Nephron progenitor cell (in vitro differentiated cells): ENCODE measurements at regions not wholly inside any gene's neighbourhood (a gene's known extent, or its start where the extent isn't known, plus 50 kb on each side); places are given as distances from the start of the nearest gene placed in this dataset.
A peak's percentile ranks its signal among the peaks of the same experiment; 100 is the strongest.

Experiments used
- DNase-seq: peaks from one replicate; pipeline ENCODE4 v3.0.0; 2021
- H3K27ac Mint-ChIP-seq: 2 replicates; pipeline ENCODE4 v1.8.0; 2021; ENCODE audit warnings: mild to moderate bottlenecking, moderate library complexity, mixed read lengths
- H3K27me3 Mint-ChIP-seq: 2 replicates; pipeline ENCODE4 v1.8.0; 2021; ENCODE audit warnings: mild to moderate bottlenecking, low read depth, mixed read lengths; ENCODE audit not compliant: poor library complexity
- H3K36me3 Mint-ChIP-seq: 2 replicates; pipeline ENCODE4 v1.8.0; 2021; ENCODE audit warnings: low read depth, mixed read lengths
- H3K4me1 Mint-ChIP-seq: 2 replicates; pipeline ENCODE4 v1.8.0; 2021; ENCODE audit warnings: mixed read lengths
- H3K4me3 Mint-ChIP-seq: 2 replicates; pipeline ENCODE4 v1.8.0; 2021; ENCODE audit warnings: mild to moderate bottlenecking, moderate library complexity, mixed read lengths
- H3K9me3 Mint-ChIP-seq: 2 replicates; pipeline ENCODE4 v1.8.0; 2021; ENCODE audit warnings: mild to moderate bottlenecking, moderate library complexity, mixed read lengths
- CTCF ChIP-seq: fragments of 200-600 bp; sonication (generic); IDR thresholded peaks from 2 replicates; pipeline ENCODE4 v1.5.0; 2021; ENCODE audit warnings: antibody characterized with exemption

- Mint-ChIP-seq H3K36me3 (no peaks in the 10 kb centered on the region), H3K27ac (no peak overlapping the region)
Measured at GRCh38 chr9:38312406-38312805, 80.1 kb upstream of the ALDH1B1 start.

GRCh38 chr9:38311382-38312270, 80.9 kb upstream of the ALDH1B1 start:
- Mint-ChIP-seq H3K9me3 (no peaks in the 10 kb centered on the region), H3K36me3 (no peaks in the 10 kb centered on the region), H3K4me3 (no peak overlapping the region), H3K27ac (no peak overlapping the region), H3K27me3 (peaks cover 23% of the 10 kb centered on the region), H3K4me1 (peaks cover 34% of the 10 kb centered on the region)
- peak; percentile 48 for DNase-seq
- no peak for TF ChIP-seq CTCF

More at GRCh38 chr9:38312406-38312805, 80.1 kb upstream of the ALDH1B1 start:
- H3K4me3 Mint-ChIP-seq: no peak overlapping the region
- peaks cover 34% of the 10 kb centered on the region for H3K4me1 Mint-ChIP-seq
- H3K27me3 Mint-ChIP-seq: peaks cover 24% of the 10 kb centered on the region
- DNase-seq: no peak
- no peaks in the 10 kb centered on the region for H3K9me3 Mint-ChIP-seq
- TF ChIP-seq CTCF: no peak

- H3K4me3 Mint-ChIP-seq: no peak overlapping the region
- H3K4me1 Mint-ChIP-seq: peaks cover 34% of the 10 kb centered on the region
- H3K36me3 Mint-ChIP-seq: no peaks in the 10 kb centered on the region
- H3K9me3 Mint-ChIP-seq: peaks cover 12% of the 10 kb centered on the region
- no peak for DNase-seq
- peaks cover 11% of the 10 kb centered on the region for H3K27me3 Mint-ChIP-seq
- no peak for TF ChIP-seq CTCF
- no peak overlapping the region for H3K27ac Mint-ChIP-seq
Measured at GRCh38 chr9:38309324-38310195, 82.9 kb upstream of the ALDH1B1 start.

GRCh38 chr9:38308136-38308535, 84.4 kb upstream of the ALDH1B1 start:
- Mint-ChIP-seq H3K4me1 (peaks cover 34% of the 10 kb centered on the region), H3K27me3 (peaks cover 6% of the 10 kb centered on the region), H3K27ac (no peak overlapping the region), H3K9me3 (peaks cover 12% of the 10 kb centered on the region), H3K36me3 (no peaks in the 10 kb centered on the region), H3K4me3 (no peak overlapping the region)
- TF ChIP-seq CTCF: no peak
- DNase-seq: no peak

- Mint-ChIP-seq H3K27me3 (peaks cover 6% of the 10 kb centered on the region), H3K27ac (no peak overlapping the region)
Measured at GRCh38 chr9:38306899-38307298, 85.6 kb upstream of the ALDH1B1 start.

More at GRCh38 chr9:38306899-38307298, 85.6 kb upstream of the ALDH1B1 start:
- TF ChIP-seq CTCF: no peak
- no peak overlapping the region for H3K4me3 Mint-ChIP-seq
- no peak for DNase-seq
- H3K4me1 Mint-ChIP-seq: peaks cover 31% of the 10 kb centered on the region
- peaks cover 12% of the 10 kb centered on the region for H3K9me3 Mint-ChIP-seq
- H3K36me3 Mint-ChIP-seq: no peaks in the 10 kb centered on the region
